ENCODE measurements at regions not wholly inside any gene's neighbourhood (a gene's known extent, or its start where the extent isn't known, plus 50 kb on each side); places are given as distances from the start of the nearest gene placed in this dataset.

DNA sequence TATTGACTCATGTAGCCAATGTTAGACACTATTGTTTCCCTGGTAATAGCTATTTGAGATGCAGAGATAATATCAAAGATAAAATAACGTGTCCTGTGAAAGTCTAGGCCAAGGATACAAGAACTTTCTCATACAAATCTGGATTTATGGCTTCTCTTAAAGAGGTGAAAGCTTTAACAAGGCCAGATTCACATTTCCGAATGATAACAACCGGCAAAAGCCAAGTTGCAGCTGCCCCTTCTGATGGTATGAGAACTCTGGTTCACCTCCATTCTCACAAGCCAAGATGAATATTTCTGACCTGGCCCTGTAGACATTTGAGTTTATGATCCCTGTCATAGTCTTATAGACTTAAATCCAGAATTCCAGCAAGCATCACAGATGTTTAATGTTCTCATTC lies 230.4 kb upstream of the ZC3H12C start:
- TF ChIP-seq CTCF (IDR thresholded peaks at IDR 0.05), result no peak
- TF ChIP-seq, protein P1, sequence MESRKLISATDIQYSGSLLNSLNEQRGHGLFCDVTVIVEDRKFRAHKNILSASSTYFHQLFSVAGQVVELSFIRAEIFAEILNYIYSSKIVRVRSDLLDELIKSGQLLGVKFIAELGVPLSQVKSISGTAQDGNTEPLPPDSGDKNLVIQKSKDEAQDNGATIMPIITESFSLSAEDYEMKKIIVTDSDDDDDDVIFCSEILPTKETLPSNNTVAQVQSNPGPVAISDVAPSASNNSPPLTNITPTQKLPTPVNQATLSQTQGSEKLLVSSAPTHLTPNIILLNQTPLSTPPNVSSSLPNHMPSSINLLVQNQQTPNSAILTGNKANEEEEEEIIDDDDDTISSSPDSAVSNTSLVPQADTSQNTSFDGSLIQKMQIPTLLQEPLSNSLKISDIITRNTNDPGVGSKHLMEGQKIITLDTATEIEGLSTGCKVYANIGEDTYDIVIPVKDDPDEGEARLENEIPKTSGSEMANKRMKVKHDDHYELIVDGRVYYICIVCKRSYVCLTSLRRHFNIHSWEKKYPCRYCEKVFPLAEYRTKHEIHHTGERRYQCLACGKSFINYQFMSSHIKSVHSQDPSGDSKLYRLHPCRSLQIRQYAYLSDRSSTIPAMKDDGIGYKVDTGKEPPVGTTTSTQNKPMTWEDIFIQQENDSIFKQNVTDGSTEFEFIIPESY (IDR thresholded peaks at IDR 0.05; ENCODE audit: borderline replicate concordance, low read depth), result no peak
- no peak for TF ChIP-seq RAD21 (IDR thresholded peaks at IDR 0.05; ENCODE audit: low read length)
- TF ChIP-seq, protein P2, sequence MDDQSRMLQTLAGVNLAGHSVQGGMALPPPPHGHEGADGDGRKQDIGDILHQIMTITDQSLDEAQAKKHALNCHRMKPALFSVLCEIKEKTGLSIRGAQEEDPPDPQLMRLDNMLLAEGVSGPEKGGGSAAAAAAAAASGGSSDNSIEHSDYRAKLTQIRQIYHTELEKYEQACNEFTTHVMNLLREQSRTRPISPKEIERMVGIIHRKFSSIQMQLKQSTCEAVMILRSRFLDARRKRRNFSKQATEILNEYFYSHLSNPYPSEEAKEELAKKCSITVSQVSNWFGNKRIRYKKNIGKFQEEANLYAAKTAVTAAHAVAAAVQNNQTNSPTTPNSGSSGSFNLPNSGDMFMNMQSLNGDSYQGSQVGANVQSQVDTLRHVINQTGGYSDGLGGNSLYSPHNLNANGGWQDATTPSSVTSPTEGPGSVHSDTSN (IDR thresholded peaks at IDR 0.05), result no peak
- no peak for TF ChIP-seq RCOR1 (IDR thresholded peaks at IDR 0.05; ENCODE audit: low read length)
- no peak for TF ChIP-seq CHD2 (IDR thresholded peaks at IDR 0.05; ENCODE audit: low read length, partially characterized antibody)
- TF ChIP-seq, protein P3, sequence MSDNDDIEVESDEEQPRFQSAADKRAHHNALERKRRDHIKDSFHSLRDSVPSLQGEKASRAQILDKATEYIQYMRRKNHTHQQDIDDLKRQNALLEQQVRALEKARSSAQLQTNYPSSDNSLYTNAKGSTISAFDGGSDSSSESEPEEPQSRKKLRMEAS (IDR thresholded peaks at IDR 0.05; ENCODE audit: low read depth), result no peak
- TF ChIP-seq POLR2AphosphoS5 (IDR thresholded peaks at IDR 0.05; ENCODE audit: low read depth, low read length), result no peak

Data from SK-N-SH (cell line).